BE2C (cell line): ENCODE measurements at regions not wholly inside any gene's neighbourhood (a gene's known extent, or its start where the extent isn't known, plus 50 kb on each side); places are given as distances from the start of the nearest gene placed in this dataset.
A peak's percentile ranks its signal among the peaks of the same experiment; 100 is the strongest.

Experiments
- DNase-seq: peaks from one replicate; pipeline ENCODE4 v3.0.0-alpha.2; 2020
- H3K27me3 ChIP-seq: fragments of 250-450 bp; sonication (Bioruptor Pico); 2 replicates; pipeline ENCODE4 v1.5.1; 2020; ENCODE audit warnings: mild to moderate bottlenecking
- H3K36me3 ChIP-seq: fragments of 250-450 bp; sonication (Bioruptor Pico); 2 replicates; pipeline ENCODE4 v1.5.1; 2020; ENCODE audit warnings: mild to moderate bottlenecking
- H3K4me1 ChIP-seq: fragments of 250-450 bp; sonication (Bioruptor Pico); 2 replicates; pipeline ENCODE4 v1.5.1; 2020
- H3K4me3 ChIP-seq: 2 replicates; pipeline ENCODE4 v1.5.1; 2011; ENCODE audit warnings: low read depth, low read length
- H3K9me3 ChIP-seq: fragments of 250-450 bp; sonication (Bioruptor Pico); 2 replicates; pipeline ENCODE4 v1.5.1; 2020
- TF ChIP-seq, protein P1 (sequence below): IDR thresholded peaks from 2 replicates; pipeline ENCODE4 v1.5.1; 2012; ENCODE audit warnings: mild to moderate bottlenecking, low read depth, low read length

DNA sequence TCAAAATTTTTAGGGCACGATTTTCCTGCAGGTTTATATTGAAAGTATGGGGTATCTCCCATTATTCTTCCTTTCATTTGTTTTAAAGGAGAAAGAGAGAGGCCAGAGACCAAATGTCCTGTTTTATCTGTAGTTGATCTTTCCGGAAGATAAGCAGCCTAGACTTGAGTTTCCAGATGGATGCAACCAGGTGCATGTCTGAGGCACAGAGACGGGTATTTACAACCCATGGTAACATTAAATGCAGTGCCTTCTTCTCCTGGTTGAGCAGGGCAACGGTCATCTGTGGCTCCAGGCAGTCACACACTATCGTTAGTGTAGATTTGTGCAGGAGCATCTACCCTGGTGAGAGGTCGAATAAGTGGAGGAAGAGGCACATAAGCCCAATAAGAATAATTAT is 1507.1 kb downstream of the UQCRFS1 start:
- Histone ChIP-seq H3K9me3 (peaks cover 6% of the 10 kb centered on the region; the same call in 1 of the 2 replicates), H3K27me3 (no peaks in the 10 kb centered on the region), H3K4me1 (peaks cover 19% of the 10 kb centered on the region), H3K36me3 (no peaks in the 10 kb centered on the region), H3K4me3 (no peak overlapping the region)
- DNase-seq, result peak; percentile 9
- TF ChIP-seq, protein P1, sequence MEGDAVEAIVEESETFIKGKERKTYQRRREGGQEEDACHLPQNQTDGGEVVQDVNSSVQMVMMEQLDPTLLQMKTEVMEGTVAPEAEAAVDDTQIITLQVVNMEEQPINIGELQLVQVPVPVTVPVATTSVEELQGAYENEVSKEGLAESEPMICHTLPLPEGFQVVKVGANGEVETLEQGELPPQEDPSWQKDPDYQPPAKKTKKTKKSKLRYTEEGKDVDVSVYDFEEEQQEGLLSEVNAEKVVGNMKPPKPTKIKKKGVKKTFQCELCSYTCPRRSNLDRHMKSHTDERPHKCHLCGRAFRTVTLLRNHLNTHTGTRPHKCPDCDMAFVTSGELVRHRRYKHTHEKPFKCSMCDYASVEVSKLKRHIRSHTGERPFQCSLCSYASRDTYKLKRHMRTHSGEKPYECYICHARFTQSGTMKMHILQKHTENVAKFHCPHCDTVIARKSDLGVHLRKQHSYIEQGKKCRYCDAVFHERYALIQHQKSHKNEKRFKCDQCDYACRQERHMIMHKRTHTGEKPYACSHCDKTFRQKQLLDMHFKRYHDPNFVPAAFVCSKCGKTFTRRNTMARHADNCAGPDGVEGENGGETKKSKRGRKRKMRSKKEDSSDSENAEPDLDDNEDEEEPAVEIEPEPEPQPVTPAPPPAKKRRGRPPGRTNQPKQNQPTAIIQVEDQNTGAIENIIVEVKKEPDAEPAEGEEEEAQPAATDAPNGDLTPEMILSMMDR, result no peak

DNA sequence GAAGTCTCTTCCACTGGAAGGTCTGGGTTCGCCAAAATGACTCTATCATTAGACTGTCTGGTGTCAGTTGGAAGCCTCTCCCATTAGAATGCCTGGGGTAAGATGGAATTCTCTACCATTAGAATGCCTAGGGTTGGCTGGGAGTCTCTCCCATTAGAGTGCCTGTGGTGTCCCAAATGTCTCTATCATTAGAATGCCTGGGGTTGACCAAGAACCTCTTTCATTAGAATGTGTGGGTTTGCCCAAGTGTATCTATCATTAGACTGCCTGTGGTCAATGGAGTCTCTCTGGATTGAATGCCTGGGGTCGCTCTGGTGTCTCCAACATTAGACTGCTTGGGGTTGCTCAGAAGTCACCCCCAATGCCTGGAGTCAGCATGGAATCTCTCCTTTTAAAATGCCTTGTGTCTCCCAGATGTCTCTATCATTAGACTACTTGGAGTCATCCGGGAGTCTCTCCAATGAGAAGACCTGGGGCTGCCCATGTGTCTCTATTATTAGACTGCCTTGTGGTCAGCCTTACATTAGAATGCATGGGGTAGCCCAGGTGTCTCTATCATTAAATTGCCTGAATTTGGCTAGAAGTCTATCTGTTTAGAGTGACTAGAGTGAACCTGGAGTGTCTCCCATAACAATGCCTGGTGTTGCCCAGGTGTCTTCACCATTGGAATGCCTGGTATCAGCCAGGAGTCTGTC is 1518.4 kb downstream of the UQCRFS1 start:
- no peak overlapping the region for H3K4me3 ChIP-seq
- TF ChIP-seq, protein P1, result no peak
- no peaks in the 10 kb centered on the region for H3K9me3 ChIP-seq
- DNase-seq, result no peak
- no peaks in the 10 kb centered on the region for H3K4me1 ChIP-seq
- no peaks in the 10 kb centered on the region for H3K36me3 ChIP-seq
- no peaks in the 10 kb centered on the region for H3K27me3 ChIP-seq

DNA sequence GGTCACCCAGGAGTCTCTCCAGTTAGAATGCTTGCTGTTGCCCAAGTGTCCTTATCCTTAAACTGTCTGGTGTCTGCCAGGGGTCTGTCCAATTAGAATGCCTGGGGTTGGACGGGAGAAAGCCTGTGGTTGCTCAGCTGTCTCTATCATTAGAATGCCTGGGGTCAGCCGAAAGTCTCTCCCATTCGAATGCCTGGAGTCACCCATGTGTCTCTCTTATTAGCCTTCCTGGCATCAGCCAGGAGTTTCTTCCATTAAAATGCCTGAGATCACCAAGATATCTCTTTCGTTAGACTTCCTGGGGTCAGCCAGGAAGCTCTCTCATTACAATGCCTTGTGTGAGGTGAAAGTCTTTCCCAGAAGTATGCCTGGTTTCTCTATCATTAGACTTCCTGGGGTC is 1521.0 kb downstream of the UQCRFS1 start:
- no peaks in the 10 kb centered on the region for H3K4me1 ChIP-seq
- H3K36me3 ChIP-seq, result no peaks in the 10 kb centered on the region
- no peak overlapping the region for H3K4me3 ChIP-seq
- H3K27me3 ChIP-seq, result no peaks in the 10 kb centered on the region
- H3K9me3 ChIP-seq, result no peaks in the 10 kb centered on the region
- TF ChIP-seq, protein P1, result no peak
- no peak for DNase-seq

DNA sequence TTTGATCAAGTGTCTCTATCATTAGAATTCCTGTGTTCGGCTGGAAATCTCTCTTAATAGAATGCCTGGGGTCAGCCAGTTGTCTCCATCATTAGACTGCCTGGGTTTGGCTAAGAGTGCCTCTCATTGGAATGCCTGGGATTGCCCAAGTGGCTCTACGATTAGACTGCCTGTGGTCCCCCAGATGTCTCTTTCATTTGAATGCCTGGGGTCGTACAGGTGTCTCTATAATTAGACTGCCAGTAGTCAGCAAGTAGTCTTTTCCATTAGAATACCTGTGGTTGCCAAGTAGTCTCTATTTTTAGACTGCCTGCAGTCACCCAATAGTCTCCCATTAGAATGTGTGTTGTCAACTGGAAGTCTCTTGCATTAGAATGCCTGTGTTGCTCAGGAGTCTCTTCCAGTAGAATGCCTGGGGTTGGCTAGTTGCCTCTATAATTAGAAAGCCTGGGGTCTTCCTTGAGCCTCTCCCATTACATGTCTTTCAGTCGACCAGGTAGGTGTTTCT is 1523.2 kb downstream of the UQCRFS1 start:
- Histone ChIP-seq H3K4me1 (no peaks in the 10 kb centered on the region), H3K27me3 (no peaks in the 10 kb centered on the region), H3K36me3 (no peaks in the 10 kb centered on the region), H3K4me3 (no peak overlapping the region), H3K9me3 (no peaks in the 10 kb centered on the region)
- no peak for DNase-seq
- TF ChIP-seq, protein P1, result no peak

DNA sequence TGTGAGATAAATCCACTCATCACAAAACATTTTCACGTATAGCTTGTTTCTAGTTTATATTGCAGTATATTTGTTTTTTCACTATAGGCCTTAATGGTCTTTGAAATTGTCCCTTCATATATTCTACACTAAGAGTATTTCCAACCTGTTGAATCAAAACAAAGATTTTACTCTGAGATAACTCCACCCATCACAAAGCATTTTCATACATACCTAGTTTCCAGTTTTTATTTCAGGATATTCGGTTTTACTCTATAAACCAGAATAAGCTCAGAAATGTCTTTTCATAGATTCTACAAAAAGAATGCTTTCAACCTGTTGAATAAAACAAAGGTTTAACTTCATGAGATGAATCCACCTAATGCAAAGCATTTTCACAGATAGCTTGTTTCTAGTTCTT is 1528.7 kb downstream of the UQCRFS1 start:
- Histone ChIP-seq H3K27me3 (no peaks in the 10 kb centered on the region), H3K36me3 (no peaks in the 10 kb centered on the region), H3K4me1 (no peaks in the 10 kb centered on the region), H3K4me3 (no peak overlapping the region), H3K9me3 (no peaks in the 10 kb centered on the region)
- DNase-seq, result no peak
- TF ChIP-seq, protein P1, result no peak

DNA sequence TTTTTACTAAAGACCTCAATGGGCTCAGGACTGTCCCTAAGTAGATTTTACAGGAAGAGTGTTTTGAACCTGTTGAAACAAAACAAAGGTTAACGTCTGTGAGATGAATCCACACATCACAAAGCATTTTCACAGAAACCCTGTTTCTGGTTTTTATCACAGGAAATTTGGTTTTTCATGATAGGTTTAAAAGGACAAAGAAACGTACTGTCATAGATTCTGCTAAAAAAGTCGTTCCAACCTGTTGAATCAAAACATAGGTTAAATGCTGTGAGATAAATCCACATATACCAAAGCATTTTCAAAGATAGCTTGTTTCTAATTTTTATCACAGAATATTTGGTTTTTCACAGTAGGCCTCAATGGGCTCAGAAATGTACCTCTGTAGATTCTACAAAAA is 1531.0 kb downstream of the UQCRFS1 start:
- TF ChIP-seq, protein P1, result no peak
- no peaks in the 10 kb centered on the region for H3K9me3 ChIP-seq

More for the DNA sequence above, 1531.0 kb downstream of the UQCRFS1 start:
- DNase-seq, result no peak
- H3K4me1 ChIP-seq, result no peaks in the 10 kb centered on the region
- H3K27me3 ChIP-seq, result no peaks in the 10 kb centered on the region
- H3K4me3 ChIP-seq, result no peak overlapping the region
- no peaks in the 10 kb centered on the region for H3K36me3 ChIP-seq
